HG02970 (cell line): ENCODE measurements at regions not wholly inside any gene's neighbourhood (a gene's known extent, or its start where the extent isn't known, plus 50 kb on each side); places are given as distances from the start of the nearest gene placed in this dataset.
"Not testable (repeated sequence)": the region's sequence is repeated elsewhere in the genome, so short reads cannot be mapped to it uniquely, and the experiment has no call there.

ENCODE experiments used
- ATAC-seq: cut with Tn5 transposase; IDR thresholded peaks from one replicate; pipeline ENCODE4 v1.9.1; 2021; ENCODE audit warnings: mild to moderate bottlenecking, moderate library complexity, moderate number of reproducible peaks; ENCODE audit not compliant: unreplicated experiment, low FRiP score

DNA sequence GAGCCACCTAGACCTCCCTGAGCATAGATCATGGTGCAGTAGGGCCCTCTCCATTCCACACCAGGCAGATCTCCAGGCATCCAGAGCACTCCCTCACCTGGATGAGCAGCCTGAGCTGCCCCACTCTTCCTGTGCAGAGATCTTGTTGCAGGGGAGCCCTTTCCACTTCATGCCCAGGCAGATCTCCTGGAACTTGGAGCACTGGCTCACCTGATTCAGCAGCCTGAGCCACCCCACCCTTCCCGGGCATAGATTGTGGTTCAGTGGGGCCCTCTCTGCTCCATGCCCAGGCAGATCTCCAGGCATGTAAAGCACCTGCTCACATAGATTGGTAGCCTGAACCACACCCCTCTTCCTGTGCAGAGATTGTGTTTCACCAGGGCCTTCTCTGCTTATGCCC is 78.0 kb downstream of the SEC16B start:
- no peak for ATAC-seq

DNA sequence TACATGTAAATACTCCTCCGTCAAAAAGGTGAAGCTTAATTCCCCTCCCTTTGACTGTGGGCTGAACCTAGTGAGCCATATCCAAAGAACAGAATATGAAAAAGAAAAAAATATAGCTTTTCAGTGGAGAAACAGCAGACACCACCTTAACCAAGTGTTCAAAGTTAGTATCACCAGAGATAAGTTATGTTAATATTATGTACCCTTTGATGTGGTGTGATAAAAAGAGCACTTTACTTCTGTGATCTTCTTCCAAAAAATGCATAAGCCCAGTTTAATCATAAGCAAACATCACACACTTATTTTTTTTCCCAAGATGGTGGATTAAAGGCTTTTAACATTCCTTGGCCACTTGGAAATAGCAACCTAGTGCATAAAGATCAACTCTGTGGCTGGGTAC is 79.4 kb downstream of the SEC16B start:
- no peak for ATAC-seq

- ATAC-seq, result no peak
Measured at GRCh38 chr1:177884479-177885021, 85.3 kb downstream of the SEC16B start.

DNA sequence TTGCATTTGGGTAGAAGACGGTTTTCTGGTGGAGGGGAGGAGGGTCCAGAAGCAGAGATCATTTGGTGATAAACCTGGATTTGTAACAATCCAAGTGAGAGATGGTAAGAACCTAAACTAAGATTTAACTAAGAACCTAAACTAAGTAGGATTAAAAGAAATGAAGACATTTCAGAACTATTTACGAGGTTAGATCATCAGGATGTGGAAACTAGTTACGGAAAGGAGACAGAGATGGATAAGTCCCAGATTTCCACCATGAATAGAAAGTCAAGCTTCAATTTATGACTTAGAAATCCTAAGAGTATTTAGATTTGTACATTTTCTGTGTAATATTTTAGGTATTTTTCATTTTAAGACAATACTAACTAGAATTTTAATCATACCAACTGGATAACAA is 86.3 kb downstream of the SEC16B start:
- no peak for ATAC-seq

GRCh38 chr1:177880339-177880891 is 89.4 kb downstream of the SEC16B start:
- no peak for ATAC-seq

- ATAC-seq, result no peak
Measured at GRCh38 chr1:177877086-177877485, 92.8 kb downstream of the SEC16B start.

GRCh38 chr1:177873238-177873637 is 96.6 kb downstream of the SEC16B start:
- no peak for ATAC-seq

DNA sequence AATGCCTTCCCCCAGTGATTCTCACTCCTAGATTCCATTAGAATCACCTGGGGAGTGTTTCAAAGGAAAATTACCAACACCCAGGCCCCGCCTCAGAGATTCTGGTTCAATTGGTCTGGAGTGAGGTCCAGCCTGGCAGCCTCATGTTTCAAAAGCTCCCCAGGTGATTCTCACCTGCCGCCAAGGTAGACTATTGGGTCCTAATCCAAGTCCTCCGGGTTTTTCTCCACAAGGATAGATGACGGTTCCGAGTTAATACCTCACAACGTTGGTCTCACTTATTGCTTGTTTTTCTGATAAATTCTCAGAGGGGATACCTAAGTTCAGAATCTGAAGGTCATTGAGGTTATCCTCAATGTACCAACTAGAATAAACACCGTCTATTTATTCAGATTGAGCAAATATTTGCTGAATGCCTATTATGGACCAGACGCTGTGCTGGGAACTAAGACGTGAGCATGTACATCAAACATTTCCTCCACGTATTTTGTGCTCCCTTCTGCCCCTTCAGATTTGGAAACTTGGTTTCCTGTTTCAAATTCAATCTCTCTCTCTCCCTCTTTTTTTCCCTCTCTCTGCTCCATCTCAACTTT is 97.5 kb downstream of the SEC16B start:
- ATAC-seq, result no peak

- ATAC-seq, result no peak
Measured at GRCh38 chr1:177871613-177872307, 98.1 kb downstream of the SEC16B start.

GRCh38 chr1:177869586-177869985 is 100.3 kb downstream of the SEC16B start:
- ATAC-seq, result no peak

- not testable (repeated sequence) for ATAC-seq
Measured at GRCh38 chr1:177869011-177869410, 100.8 kb downstream of the SEC16B start.

- no peak for ATAC-seq
Measured at GRCh38 chr1:177865807-177866206, 104.1 kb downstream of the SEC16B start.

DNA sequence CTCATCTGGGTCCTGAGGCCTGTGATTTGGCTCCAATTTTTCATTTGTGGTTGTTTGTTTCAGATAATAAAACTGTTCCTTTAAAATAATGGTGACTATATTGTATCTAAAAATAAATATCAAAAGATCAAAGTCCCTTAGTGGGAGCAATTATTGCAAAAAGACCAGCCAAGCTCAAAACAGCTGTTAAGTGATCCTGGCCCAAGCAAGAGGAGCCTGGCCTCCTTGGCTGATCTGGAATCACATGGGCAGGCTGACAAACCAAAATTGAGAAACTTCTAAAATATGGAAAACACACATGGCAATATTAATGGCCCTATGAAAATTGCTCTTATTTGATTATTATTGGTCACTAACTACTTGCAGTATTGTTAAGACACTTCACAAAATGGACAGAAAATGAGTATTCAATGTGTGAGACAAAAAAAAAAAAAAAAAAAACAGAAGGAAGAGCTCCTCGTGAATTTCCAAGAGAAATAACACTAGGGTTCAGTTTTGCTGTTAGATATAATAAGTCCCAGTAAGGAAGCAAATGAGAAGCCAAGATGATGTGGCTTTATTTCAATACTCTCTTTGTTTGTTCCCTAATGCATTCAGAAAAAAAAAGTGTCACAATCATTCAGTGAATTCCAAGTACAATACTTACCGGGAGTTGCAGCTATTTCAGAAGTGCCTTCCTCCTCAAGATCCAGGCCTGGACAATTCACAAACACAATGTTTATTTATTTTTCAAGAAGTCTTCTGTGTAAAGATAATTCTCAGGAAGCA is 105.1 kb downstream of the SEC16B start:
- ATAC-seq, result no peak

DNA sequence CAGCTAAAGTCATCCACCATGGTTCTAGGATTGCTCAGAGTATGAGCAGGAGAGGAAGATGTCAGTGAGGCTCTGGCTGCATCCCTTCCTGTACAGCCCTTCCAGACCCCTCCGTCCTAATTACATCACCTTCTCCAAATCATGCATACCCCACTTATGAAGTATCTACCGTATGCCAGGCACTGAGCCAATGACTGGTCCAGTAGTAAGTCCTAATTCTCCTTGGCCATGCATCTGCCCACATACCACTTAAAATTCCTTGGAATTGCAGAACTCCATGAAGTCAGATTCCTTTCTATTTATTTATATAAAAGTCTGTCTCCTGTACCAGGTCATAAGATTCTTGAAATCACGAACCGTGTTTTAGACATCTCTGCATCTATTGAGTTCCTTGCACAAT is 106.1 kb downstream of the SEC16B start:
- no peak for ATAC-seq

GRCh38 chr1:177862916-177863315 is 106.9 kb downstream of the SEC16B start:
- no peak for ATAC-seq

- no peak for ATAC-seq
Measured at GRCh38 chr1:177859572-177859971, 110.3 kb downstream of the SEC16B start.

DNA sequence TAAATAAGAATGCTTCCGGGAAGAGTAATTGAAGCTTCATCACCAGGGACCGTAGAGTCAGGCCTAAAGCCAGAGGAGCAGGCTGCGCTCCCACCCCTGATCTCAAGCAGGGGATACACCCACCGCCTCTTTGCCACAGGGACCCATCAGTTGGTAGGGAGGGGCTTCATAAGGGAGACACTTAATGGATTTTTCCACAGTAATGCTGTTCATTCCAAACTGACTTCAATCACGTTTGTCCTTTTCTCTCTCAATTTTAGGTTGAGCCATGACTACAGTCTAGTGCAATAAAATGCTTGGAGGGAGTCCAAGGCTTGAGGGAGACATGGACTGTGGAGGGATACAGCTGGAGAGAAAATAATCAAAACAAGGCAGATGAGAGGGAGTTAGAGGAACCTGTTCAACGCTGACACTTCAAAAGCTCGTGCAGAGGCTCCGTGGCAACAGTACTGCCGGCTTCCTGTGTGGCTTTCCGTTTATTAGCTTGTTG is 111.5 kb downstream of the SEC16B start:
- no peak for ATAC-seq

- no peak for ATAC-seq
Measured at GRCh38 chr1:177857285-177857684, 112.6 kb downstream of the SEC16B start.

- ATAC-seq, result no peak
Measured at GRCh38 chr1:177854951-177855350, 114.9 kb downstream of the SEC16B start.

DNA sequence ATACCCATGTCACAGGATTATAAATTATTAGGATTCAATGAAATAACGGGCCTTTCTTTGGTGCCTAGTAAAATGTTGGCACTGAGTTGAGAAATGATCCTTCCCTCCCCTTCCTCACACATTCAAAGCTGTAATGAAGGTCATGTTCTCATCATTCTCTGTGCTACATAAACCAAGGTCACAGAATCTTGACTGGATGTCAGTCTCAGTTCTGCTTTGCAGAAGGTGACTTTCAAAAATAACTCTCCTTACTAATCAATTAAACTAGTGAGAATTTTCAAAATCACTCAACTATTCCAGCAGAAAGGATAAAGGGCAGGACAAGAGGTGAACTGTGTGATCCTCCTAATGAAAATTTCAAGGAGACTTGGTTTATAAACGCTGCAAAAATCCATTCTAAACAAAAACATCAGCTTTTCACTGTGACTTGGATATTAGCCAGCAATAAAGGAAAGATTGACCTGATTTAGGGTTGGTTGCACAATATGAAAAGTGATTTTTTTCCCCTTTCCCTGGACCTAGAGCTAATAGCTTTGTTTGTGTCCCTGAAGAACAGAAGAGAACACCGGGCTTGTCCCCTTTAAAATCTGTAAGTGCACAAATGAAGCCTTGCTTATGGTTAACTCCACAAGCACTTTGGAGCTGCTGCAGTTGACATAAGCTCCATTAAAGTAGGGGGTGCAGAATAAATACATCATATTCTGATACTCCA is 120.1 kb downstream of the SEC16B start:
- ATAC-seq, result no peak
